ENCODE measurements at regions not wholly inside any gene's neighbourhood (a gene's known extent, or its start where the extent isn't known, plus 50 kb on each side); places are given as distances from the start of the nearest gene placed in this dataset.

DNA sequence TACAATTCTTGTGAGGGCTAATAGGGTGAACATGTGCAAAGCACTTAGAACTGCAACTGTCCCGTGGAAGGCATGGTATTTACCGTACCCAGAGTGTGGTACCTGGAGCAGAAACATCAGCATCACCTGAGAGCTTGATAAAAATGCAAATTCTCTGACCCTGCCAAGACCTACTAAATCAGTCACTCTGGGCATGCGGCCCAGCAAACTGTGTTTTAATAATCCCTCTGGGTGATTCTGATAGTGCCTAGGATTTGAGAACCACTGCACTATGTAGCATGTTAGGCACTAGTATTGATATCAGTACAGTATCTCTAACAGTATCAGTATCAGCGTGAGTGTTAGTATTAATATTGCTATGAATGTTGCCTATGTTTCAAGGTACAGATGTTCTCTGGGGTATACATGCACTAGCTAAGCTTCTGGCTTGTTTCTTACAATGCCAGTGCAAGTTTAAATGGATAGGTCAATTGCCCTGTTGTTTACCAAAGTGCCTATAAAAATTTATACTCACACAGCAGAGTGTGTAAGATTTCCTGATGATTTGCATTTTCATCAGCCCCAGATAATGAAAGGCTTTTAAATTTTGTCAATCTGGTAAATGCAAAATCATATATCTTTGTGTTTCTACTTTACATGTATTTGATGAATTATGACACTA, 354.0 kb downstream of the HS3ST1 start:
- TF ChIP-seq, protein P1, sequence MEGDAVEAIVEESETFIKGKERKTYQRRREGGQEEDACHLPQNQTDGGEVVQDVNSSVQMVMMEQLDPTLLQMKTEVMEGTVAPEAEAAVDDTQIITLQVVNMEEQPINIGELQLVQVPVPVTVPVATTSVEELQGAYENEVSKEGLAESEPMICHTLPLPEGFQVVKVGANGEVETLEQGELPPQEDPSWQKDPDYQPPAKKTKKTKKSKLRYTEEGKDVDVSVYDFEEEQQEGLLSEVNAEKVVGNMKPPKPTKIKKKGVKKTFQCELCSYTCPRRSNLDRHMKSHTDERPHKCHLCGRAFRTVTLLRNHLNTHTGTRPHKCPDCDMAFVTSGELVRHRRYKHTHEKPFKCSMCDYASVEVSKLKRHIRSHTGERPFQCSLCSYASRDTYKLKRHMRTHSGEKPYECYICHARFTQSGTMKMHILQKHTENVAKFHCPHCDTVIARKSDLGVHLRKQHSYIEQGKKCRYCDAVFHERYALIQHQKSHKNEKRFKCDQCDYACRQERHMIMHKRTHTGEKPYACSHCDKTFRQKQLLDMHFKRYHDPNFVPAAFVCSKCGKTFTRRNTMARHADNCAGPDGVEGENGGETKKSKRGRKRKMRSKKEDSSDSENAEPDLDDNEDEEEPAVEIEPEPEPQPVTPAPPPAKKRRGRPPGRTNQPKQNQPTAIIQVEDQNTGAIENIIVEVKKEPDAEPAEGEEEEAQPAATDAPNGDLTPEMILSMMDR (conservative IDR thresholded peaks at IDR 0.05; ENCODE audit: low read length): no peak
- TF ChIP-seq EZH2phosphoT487 (IDR thresholded peaks at IDR 0.05; ENCODE audit: borderline replicate concordance, low read depth, low read length): no peak
